M059J (cell line): ENCODE measurements at regions not wholly inside any gene's neighbourhood (a gene's known extent, or its start where the extent isn't known, plus 50 kb on each side); places are given as distances from the start of the nearest gene placed in this dataset.
"Not testable (repeated sequence)": the region's sequence is repeated elsewhere in the genome, so short reads cannot be mapped to it uniquely, and the experiment has no call there.

Experiments
- DNase-seq: peaks from one replicate; pipeline ENCODE4 v3.0.0-alpha.2; 2012; ENCODE audit warnings: low read depth

DNA sequence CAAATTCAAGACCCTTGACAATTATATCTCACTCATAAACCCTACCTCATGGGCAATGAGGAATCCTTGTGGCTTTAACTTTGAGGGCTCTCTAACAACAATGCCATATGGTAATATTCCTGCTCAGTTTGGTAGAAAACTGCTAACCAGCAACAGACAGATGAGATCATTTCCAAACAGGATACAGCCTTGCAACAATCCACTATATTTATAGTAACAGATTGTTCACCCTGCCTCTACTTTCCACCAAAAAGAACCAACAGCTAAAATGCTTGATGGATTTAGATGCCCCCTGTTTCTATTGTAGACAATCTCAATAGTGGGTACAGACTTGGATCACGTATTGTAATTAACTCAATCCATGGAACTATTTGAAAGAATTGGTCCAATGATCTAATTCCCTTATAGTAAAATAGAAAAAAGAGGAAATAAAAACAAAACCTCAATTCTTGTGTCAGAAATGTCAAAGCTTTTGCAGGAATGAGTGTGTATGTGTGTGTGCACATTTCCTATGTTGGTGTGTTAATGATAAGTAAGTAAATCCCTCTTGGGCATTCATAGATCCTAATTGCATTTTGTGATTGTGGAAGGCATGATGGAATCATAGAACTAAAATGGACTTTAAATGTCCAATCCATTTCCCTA lies 100.0 kb upstream of the EDEM3 start:
- peak; percentile 60 for DNase-seq

DNA sequence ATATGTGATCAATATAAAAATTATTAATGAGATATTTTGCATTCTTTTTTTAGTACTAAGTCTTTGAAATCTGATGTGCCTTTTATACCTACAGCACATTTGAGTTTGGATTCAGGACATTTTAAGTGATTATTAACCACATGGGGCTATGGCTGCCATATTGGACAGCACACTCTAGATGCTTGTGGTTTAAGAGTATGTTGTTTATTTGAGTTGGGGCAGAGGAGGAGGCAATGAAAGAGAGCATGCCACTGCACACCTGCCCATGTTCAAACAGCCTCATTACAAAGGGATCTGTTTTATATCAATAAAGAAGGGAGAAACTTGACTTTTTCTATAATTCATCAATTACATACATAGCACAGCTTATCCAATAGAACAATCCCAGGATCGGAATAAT lies 99.4 kb upstream of the EDEM3 start:
- peak; percentile 16 for DNase-seq

GRCh38 chr1:184851822-184852746 lies 97.4 kb upstream of the EDEM3 start:
- DNase-seq, result no peak

DNA sequence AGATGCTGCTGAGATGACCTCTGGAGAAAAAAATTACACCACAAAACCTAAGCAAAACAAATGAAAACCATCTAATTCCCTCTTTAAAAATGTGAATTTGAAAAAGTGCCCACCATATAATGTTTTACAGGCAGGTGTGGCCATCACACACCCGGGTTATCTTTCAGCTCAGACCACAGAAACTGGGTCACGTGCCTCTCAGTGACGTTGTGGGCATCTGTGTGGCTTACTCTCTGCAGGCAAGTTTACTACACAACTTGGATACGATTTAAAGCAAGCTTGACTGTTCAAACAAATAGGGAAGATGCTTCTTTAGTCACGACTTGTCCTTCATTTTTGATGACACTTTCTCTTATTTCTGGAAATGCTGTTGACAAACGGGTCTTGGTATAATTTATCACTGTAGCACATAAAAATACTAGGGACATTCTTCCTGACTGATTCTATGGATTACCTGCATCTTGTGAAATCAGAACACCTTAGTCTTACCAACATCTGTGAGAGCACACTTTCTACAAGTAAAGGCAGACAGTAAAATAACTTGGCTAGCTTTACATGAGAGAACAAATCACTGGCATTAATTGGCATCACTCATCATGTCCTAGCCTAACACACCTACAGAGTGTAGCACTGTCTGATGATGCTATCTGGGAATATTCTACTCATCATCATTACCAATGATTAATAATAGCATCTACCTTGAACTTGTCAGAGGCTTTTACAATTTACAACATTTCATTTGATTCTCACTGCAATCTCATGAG lies 89.3 kb upstream of the EDEM3 start:
- peak; percentile 14 for DNase-seq

DNA sequence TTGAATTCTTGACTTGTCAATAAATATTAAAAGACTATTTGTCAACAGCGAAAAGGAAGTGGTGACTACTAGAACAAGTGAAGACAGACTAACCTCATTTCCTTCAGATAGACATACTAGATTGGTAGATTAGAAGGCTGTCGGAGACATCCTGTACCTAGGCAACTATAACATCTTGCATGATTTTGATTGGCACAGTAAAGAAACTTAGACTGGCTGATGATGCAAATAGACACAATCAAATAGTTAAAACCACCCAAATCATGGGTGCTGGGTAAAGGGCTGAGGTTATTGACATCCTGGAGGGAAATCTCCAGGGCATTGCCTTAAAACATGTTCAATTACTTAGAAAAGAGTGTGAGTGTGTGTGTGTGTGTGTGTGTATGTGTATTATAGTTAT lies 85.9 kb upstream of the EDEM3 start:
- no peak for DNase-seq

- DNase-seq, result peak; percentile 95
Measured at GRCh38 chr1:184838504-184838951, 83.9 kb upstream of the EDEM3 start.

DNA sequence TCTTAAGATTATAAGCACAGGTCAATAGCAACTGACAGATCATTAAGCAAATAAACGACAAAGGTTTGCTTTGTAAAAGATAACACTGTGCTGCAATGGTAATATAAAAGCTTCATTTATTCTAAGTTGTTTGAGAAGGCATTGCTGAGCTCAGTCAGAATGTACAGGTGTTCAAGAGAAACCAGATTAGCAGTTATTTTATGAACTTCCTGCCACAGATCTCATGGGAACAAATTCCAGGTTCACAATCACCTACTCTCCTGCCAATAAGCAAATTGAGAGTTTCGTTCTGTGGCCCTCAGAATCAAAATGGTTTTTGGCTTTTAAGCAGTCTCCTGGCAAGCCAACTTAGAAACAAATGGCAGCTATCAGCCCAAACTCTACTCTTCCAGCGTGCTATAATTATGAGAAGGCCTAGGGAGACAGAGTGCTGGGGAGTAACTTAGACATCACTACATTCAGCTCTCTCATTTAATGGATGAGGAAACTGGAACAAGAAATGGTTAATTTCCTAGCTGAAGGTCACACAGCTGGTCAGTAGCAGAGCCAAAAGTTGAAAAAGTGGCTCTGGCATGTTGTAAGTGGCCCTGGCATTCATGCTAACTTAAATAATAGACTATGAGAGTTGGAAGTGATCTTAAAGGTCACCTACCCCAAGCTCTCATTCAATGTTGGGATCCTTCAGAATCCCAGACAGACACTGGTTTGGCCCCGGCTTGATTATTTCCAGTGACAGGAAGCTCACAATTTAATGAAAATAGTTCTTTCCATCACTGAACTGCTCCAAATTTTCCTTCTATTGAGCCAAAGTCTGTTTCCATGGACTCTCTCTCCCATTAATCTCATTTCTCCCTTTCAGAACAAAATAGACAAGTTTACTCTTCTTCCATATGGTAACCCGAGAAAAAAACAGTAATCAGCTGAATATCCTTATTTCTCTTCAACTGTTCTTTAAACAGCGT lies 82.6 kb upstream of the EDEM3 start:
- DNase-seq, result no peak

GRCh38 chr1:184836141-184836540 lies 81.5 kb upstream of the EDEM3 start:
- no peak for DNase-seq

- not testable (repeated sequence) for DNase-seq
Measured at GRCh38 chr1:184833994-184834393, 79.3 kb upstream of the EDEM3 start.

- no peak for DNase-seq
Measured at GRCh38 chr1:184832517-184832916, 77.9 kb upstream of the EDEM3 start.

- DNase-seq, result not testable (repeated sequence)
Measured at GRCh38 chr1:184829496-184829895, 74.8 kb upstream of the EDEM3 start.

GRCh38 chr1:184828369-184828717 lies 73.7 kb upstream of the EDEM3 start:
- DNase-seq, result no peak

GRCh38 chr1:184827600-184828368 lies 73.1 kb upstream of the EDEM3 start:
- DNase-seq, result peak; percentile 93

DNA sequence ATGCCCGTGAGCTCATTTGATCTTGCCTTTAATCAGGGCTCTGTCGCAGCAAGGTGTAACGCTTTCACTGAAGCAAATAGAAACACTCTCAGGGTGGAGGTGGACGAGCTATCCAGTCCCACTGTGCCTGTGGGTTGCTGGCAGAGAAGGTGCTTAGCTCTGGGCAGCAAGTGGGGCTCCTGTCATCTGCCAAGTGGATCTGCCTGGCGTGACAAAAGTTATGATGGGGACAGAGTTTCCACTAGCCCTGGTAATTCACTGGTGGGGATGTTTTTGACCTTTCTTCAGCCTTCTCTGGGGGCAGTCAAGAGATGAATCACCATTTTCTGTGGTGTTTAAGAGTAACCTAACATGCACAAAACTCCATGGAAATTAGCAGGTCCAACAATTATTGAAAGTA lies 71.3 kb upstream of the EDEM3 start:
- DNase-seq, result no peak

- DNase-seq, result no peak
Measured at GRCh38 chr1:184825571-184825970, 70.9 kb upstream of the EDEM3 start.

- no peak for DNase-seq
Measured at GRCh38 chr1:184824691-184825323, 70.1 kb upstream of the EDEM3 start.

- no peak for DNase-seq
Measured at GRCh38 chr1:184823080-184823479, 68.4 kb upstream of the EDEM3 start.

DNA sequence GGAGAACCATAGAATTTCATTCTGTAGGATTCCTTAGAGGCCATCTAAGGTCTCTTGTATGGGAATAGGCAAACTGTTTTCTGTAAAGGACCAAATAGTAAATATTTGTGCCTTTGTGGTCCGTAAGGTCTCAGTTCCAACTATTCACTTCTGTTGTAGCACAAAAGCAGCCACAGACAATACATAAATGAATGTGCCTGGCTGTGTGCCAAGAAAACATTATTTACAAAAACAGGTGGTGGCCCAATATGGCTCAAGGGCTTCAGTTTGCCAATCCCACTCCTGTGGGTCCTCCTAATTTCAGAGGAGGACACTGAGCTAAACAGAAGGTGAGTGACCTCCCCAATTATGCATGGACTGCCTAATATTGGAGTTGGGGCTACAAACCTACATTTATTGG lies 67.6 kb upstream of the EDEM3 start:
- no peak for DNase-seq

DNA sequence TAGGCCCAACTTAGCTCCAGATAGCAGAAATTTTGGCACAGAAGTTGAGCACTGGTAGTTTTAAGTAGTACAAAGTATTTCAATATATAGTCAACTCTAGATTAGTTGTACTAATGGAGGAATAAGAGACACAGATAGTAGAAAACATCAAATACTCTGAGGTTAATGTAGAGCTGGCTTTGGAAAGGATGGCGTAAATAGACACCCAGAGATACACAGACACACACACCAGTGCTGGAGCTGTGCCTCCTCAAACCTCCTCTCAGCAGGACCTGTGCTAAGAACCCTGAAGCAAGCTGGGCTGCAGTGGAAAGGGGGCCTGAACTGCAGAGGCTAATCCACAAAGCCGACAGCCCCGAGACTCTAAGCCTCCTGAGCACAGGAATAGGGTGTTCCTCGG lies 67.0 kb upstream of the EDEM3 start:
- DNase-seq, result no peak

- DNase-seq, result no peak
Measured at GRCh38 chr1:184820956-184821355, 66.3 kb upstream of the EDEM3 start.
